BLaER1 (cell line): ENCODE measurements at regions not wholly inside any gene's neighbourhood (a gene's known extent, or its start where the extent isn't known, plus 50 kb on each side); places are given as distances from the start of the nearest gene placed in this dataset.
"Not testable (repeated sequence)": the region's sequence is repeated elsewhere in the genome, so short reads cannot be mapped to it uniquely, and the experiment has no call there.

Source experiments
- H3K27ac ChIP-seq: shearing (Covaris generic); formaldehyde crosslinking; 2 replicates; pipeline ENCODE4 v1.8.1; 2022
- H3K27me3 ChIP-seq: shearing (Covaris generic); formaldehyde crosslinking; 2 replicates; pipeline ENCODE4 v1.8.1; 2022
- H3K36me3 ChIP-seq: shearing (Covaris generic); formaldehyde crosslinking; 2 replicates; pipeline ENCODE4 v1.8.1; 2022
- H3K4me1 ChIP-seq: shearing (Covaris generic); formaldehyde crosslinking; 2 replicates; pipeline ENCODE4 v1.8.1; 2022
- H3K4me2 ChIP-seq: shearing (Covaris generic); formaldehyde crosslinking; 2 replicates; pipeline ENCODE4 v1.8.1; 2022
- H3K4me3 ChIP-seq: shearing (Covaris generic); formaldehyde crosslinking; 2 replicates; pipeline ENCODE4 v1.8.1; 2022
- H3K9ac ChIP-seq: shearing (Covaris generic); formaldehyde crosslinking; 2 replicates; pipeline ENCODE4 v1.8.1; 2022
- H3K9me3 ChIP-seq: shearing (Covaris generic); formaldehyde crosslinking; 2 replicates; pipeline ENCODE4 v1.8.1; 2022
- H4K20me1 ChIP-seq: shearing (Covaris generic); formaldehyde crosslinking; 2 replicates; pipeline ENCODE4 v1.8.1; 2022
- Cebpa-rat ChIP-seq: shearing (Covaris generic); IDR thresholded peaks from 2 replicates; pipeline ENCODE4 v1.8.1; 2022

- no peak for TF ChIP-seq Cebpa-rat
- Histone ChIP-seq H3K4me2 (no peak overlapping the region), H3K4me3 (no peak overlapping the region), H3K36me3 (no peaks in the 10 kb centered on the region), H3K9ac (no peak overlapping the region), H3K9me3 (no peaks in the 10 kb centered on the region), H3K4me1 (no peaks in the 10 kb centered on the region), H3K27ac (no peak overlapping the region), H4K20me1 (no peaks in the 10 kb centered on the region), H3K27me3 (no peaks in the 10 kb centered on the region)
Observed at GRCh38 chr15:47095833-47096232, 621.5 kb upstream of the SEMA6D start.

- H3K36me3 ChIP-seq, H3K27ac ChIP-seq, H3K9ac ChIP-seq, H3K9me3 ChIP-seq, H3K4me3 ChIP-seq, H4K20me1 ChIP-seq, H3K4me2 ChIP-seq, H3K4me1 ChIP-seq, H3K27me3 ChIP-seq: not testable (repeated sequence)
Observed at GRCh38 chr15:47098526-47098925, 618.8 kb upstream of the SEMA6D start.

GRCh38 chr15:47099801-47100200 is 617.5 kb upstream of the SEMA6D start:
- H4K20me1 ChIP-seq, H3K9ac ChIP-seq, H3K4me3 ChIP-seq, H3K4me2 ChIP-seq, H3K9me3 ChIP-seq, H3K4me1 ChIP-seq, H3K36me3 ChIP-seq, H3K27ac ChIP-seq, H3K27me3 ChIP-seq: not testable (repeated sequence)

DNA sequence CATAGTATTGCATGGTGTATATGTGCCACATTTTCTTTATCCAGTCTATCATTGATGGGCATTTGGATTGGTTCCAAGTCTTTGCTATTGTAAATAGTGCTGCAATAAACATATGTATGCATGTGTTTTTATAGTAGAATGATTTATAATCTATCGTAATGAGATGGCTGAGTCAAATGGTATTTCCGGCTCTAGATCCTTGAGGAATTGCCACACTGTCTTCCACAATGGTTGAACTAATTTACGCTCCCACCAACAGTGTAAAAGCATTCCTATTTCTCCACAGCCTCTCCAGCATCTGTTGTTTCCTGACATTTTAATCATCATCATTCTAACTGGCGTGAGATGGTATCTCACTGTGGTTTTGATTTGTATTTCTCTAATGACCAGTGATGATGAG is 608.5 kb upstream of the SEMA6D start:
- H3K36me3 ChIP-seq, H3K27me3 ChIP-seq, H3K9ac ChIP-seq, H3K4me1 ChIP-seq, H3K4me2 ChIP-seq, H3K9me3 ChIP-seq, H3K4me3 ChIP-seq, H3K27ac ChIP-seq, H4K20me1 ChIP-seq: not testable (repeated sequence)

GRCh38 chr15:47116698-47117097 is 600.6 kb upstream of the SEMA6D start:
- no peak for TF ChIP-seq Cebpa-rat
- no peaks in the 10 kb centered on the region for H3K4me1 ChIP-seq
- no peak overlapping the region for H3K27ac ChIP-seq
- no peak overlapping the region for H3K4me3 ChIP-seq
- no peaks in the 10 kb centered on the region for H4K20me1 ChIP-seq
- no peak overlapping the region for H3K9ac ChIP-seq
- H3K4me2 ChIP-seq, result no peak overlapping the region
- H3K27me3 ChIP-seq, result no peaks in the 10 kb centered on the region
- peaks cover 6% of the 10 kb centered on the region; the same call in 1 of the 2 replicates for H3K9me3 ChIP-seq
- no peaks in the 10 kb centered on the region for H3K36me3 ChIP-seq

DNA sequence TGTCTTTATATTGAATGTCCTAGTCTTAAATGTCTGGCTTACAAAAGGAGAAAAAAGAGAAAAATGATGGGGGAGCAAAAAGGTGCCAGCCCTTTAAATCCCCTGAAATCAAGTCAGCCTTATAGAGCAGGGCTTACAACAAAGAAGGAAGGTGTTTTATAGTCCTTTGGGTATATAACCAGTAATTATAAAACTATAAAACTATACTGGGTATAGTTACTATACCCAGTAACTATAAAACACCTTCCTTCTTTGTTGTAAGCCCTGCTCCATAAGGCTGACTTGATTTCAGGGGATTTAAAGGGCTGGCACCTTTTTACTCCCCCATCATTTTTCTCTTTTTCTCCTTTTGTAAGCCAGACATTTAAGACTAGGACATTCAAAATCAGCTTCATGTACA is 598.0 kb upstream of the SEMA6D start:
- H3K9me3 ChIP-seq, result peaks cover 9% of the 10 kb centered on the region; the same call in 1 of the 2 replicates
- H3K36me3 ChIP-seq, result no peaks in the 10 kb centered on the region
- no peak overlapping the region for H3K27ac ChIP-seq
- no peaks in the 10 kb centered on the region for H3K4me1 ChIP-seq
- no peak for TF ChIP-seq Cebpa-rat
- no peak overlapping the region for H3K9ac ChIP-seq
- H3K4me2 ChIP-seq, result no peak overlapping the region
- no peak overlapping the region for H3K4me3 ChIP-seq
- H4K20me1 ChIP-seq, result no peaks in the 10 kb centered on the region
- no peaks in the 10 kb centered on the region for H3K27me3 ChIP-seq

DNA sequence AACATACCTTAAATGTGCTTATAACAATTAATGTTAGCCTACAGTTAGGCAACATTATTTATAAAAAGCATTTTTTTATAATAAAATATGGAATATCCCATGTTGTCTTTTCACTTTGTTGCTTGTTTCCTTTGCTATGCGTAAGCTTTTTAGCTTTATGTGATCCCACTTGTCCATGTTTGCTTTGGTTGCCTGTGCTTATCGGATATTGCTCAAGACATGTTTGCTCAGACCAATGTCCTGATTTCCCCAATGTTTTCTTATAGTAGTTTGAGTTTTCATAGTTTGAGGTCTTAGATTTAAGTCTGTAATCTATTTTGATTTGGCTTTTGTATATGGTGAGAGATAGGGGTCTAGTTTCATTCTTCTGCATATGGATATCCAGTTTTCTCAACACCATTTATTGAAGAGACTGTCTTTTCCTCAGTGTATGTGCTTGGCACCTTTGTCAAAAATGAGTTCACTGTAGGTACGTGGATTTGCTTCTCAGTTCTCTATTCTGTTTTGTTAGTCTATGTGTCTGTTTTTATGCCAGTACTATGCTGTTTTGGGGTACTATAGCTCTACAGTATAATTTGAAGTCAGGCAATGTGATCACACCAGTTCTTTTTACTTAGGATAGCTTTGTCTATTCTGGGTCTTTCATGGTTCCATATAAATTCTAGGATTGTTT is 592.7 kb upstream of the SEMA6D start:
- H3K4me3 ChIP-seq, result no peak overlapping the region
- no peak overlapping the region for H3K27ac ChIP-seq
- H3K27me3 ChIP-seq, result no peaks in the 10 kb centered on the region
- H3K36me3 ChIP-seq, result no peaks in the 10 kb centered on the region
- no peak for TF ChIP-seq Cebpa-rat
- peaks cover 22% of the 10 kb centered on the region; the same call in 1 of the 2 replicates for H3K9me3 ChIP-seq
- no peaks in the 10 kb centered on the region for H3K4me1 ChIP-seq
- no peak overlapping the region for H3K4me2 ChIP-seq
- H4K20me1 ChIP-seq, result no peaks in the 10 kb centered on the region
- no peak overlapping the region for H3K9ac ChIP-seq

GRCh38 chr15:47129033-47129432 is 588.3 kb upstream of the SEMA6D start:
- 0 out of 2 replicates have a peak, but pooled peaks cover 18% of the 10 kb centered on the region for H3K9me3 ChIP-seq

DNA sequence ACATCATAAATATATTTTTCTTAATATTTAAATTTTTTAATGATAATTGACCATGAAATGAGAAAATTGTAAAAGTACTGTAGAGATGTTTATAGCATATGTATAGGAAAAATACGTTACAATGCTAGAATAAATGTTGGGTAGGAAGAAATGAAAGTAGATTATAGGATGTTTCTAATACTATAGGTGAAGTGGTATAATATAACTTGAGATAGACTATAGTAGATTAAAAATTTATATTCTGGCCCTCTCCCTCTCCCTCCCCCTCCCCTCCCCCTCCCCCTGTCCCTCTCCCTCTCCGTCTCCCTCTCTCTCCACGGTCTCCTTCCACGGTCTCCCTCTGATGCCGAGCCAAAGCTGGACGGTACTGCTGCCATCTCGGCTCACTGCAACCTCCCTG is 585.9 kb upstream of the SEMA6D start:
- H3K27ac ChIP-seq, H3K4me3 ChIP-seq: not testable (repeated sequence)

More at GRCh38 chr15:47129033-47129432, 588.3 kb upstream of the SEMA6D start:
- no peak for TF ChIP-seq Cebpa-rat
- Histone ChIP-seq H3K9ac (no peak overlapping the region), H3K36me3 (no peaks in the 10 kb centered on the region), H3K27me3 (no peaks in the 10 kb centered on the region), H3K27ac (no peak overlapping the region), H3K4me2 (no peak overlapping the region), H3K4me1 (no peaks in the 10 kb centered on the region), H3K4me3 (no peak overlapping the region), H4K20me1 (no peaks in the 10 kb centered on the region)

DNA sequence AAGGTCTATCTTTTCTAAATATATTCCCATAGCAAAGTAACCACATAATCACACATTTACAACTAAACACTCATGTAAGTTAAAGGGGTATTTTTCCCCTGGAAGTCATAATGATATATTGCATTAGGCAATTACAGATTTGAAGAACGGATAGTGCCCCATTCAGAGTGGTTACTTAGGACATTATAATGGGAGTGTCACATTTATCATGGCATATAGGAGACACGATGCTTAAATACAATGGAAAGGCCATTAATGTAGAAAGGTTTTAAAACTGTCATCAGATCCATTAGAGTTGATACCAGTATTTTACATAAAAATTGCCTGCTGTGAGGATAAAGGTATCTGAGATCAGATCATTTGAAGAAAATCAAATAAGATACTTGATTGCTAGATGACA is 582.0 kb upstream of the SEMA6D start:
- H3K4me1 ChIP-seq, result no peaks in the 10 kb centered on the region
- no peak overlapping the region for H3K9ac ChIP-seq
- 0 out of 2 replicates have a peak, but pooled peaks cover 2% of the 10 kb centered on the region for H3K9me3 ChIP-seq
- H4K20me1 ChIP-seq, result no peaks in the 10 kb centered on the region
- TF ChIP-seq Cebpa-rat, result no peak
- H3K4me3 ChIP-seq, result no peak overlapping the region
- H3K27me3 ChIP-seq, result no peaks in the 10 kb centered on the region
- H3K36me3 ChIP-seq, result no peaks in the 10 kb centered on the region
- no peak overlapping the region for H3K4me2 ChIP-seq
- no peak overlapping the region for H3K27ac ChIP-seq

More for the DNA sequence above, 585.9 kb upstream of the SEMA6D start:
- not testable (repeated sequence) for H3K4me1 ChIP-seq, H3K36me3 ChIP-seq, H3K9ac ChIP-seq, H4K20me1 ChIP-seq, H3K4me2 ChIP-seq, H3K27me3 ChIP-seq
- 0 out of 2 replicates have a peak, but pooled peaks cover 18% of the 10 kb centered on the region for H3K9me3 ChIP-seq

DNA sequence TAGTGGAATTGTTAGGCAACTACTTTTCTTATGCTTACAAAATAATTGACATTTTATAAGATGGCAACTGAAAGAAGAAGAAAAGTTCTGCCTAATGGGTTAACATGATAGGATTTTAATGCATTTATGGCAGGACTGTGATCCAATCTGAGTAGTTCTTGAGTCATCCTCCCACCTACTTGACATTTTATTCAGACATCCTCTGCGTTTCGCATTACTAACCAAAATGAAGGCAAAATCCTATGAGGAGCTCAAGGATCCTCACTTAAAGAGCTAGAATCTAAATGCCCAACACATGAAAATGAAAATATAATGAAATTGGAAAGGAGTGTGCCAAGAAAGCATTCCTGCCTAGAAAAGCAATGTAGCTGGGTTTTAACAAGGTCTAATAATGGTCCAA is 581.1 kb upstream of the SEMA6D start:
- no peak overlapping the region for H3K4me3 ChIP-seq
- H3K4me1 ChIP-seq, result no peaks in the 10 kb centered on the region
- no peak for TF ChIP-seq Cebpa-rat
- H3K27ac ChIP-seq, result no peak overlapping the region
- no peak overlapping the region for H3K4me2 ChIP-seq
- no peaks in the 10 kb centered on the region for H3K9me3 ChIP-seq
- no peaks in the 10 kb centered on the region for H3K27me3 ChIP-seq
- no peak overlapping the region for H3K9ac ChIP-seq
- H3K36me3 ChIP-seq, result no peaks in the 10 kb centered on the region
- H4K20me1 ChIP-seq, result no peaks in the 10 kb centered on the region
